GM12878 (cell line): ENCODE measurements at regions not wholly inside any gene's neighbourhood (a gene's known extent, or its start where the extent isn't known, plus 50 kb on each side); places are given as distances from the start of the nearest gene placed in this dataset.

Experiments used
- ATAC-seq: fragments of 200-7000 bp; cut with Tn5 transposase; 3 replicates; pipeline ENCODE4 v1.9.1; 2020; ENCODE audit warnings: mild to moderate bottlenecking, moderate library complexity
- BruUV-seq: library from RNA; stranded (reverse); fragments of 400-500 nt; replicated peaks from 2 replicates; lab custom pipeline; 2021; lab: Mats Ljungman, UMichigan
- CTCF ChIA-PET: fragments of 300-600 bp; sonication (Branson Sonifier 250); formaldehyde crosslinking; extraction: SDS; loops from one replicate; lab custom pipeline; 2021; ENCODE audit warnings: inconsistent platforms; lab: Yijun Ruan, JAX
- POLR2A ChIA-PET: fragments of 350-600 bp; formaldehyde crosslinking; extraction: SDS; loops from one replicate; lab custom pipeline; 2021; ENCODE audit warnings: inconsistent platforms; lab: Charles Lee
- RAD21 ChIA-PET: fragments of 300-600 bp; sonication (Branson Sonifier 250); formaldehyde crosslinking; loops from one replicate; lab custom pipeline; 2023; ENCODE audit warnings: antibody characterized with exemption; ENCODE audit not compliant: unreplicated experiment; lab: Charles Lee
- SMC1A ChIA-PET: fragments of 300-600 bp; sonication (Branson Sonifier 250); formaldehyde crosslinking; loops from one replicate; lab custom pipeline; 2023; ENCODE audit not compliant: unreplicated experiment, uncharacterized antibody; lab: Charles Lee
- DNase-seq: peaks from one replicate; pipeline ENCODE4 v3.0.0-alpha.2; 2011; ENCODE audit warnings: low read depth, low spot score
- FAIRE-seq: peaks from 3 replicates; lab custom pipeline; 2011; peaks lifted over from hg19 to GRCh38; lab: Jason Lieb, UNC
- H2AFZ ChIP-seq: 2 replicates; pipeline ENCODE4 v1.6.0; 2011; ENCODE audit warnings: low read depth, low read length, control low read depth; ENCODE audit not compliant: control insufficient read depth
- H3K27ac ChIP-seq: 2 replicates; pipeline ENCODE4 v1.5.1; 2011; ENCODE audit warnings: control low read depth; ENCODE audit not compliant: control insufficient read depth, insufficient read depth
- H3K27me3 ChIP-seq, 2 experiments: replicated peaks in 1 of 2; 2 replicates each; pipeline versions ENCODE4 v1.6.0 to v1.6.1; 2011; ENCODE audit warnings: low read length in 1 of 2; ENCODE audit not compliant: control insufficient read depth in 2 of 2, insufficient read depth in 2 of 2
- H3K36me3 ChIP-seq, 2 experiments: 2 replicates each; pipeline ENCODE4 v1.5.1; 2011; ENCODE audit warnings: low read length in 1 of 2; ENCODE audit not compliant: control insufficient read depth in 2 of 2, insufficient read depth in 2 of 2
- H3K4me1 ChIP-seq: 2 replicates; pipeline ENCODE4 v1.6.1; 2011; ENCODE audit warnings: mild to moderate bottlenecking, low read length, moderate library complexity, mixed read lengths; ENCODE audit not compliant: control insufficient read depth, insufficient read depth
- H3K4me2 ChIP-seq: 2 replicates; pipeline ENCODE4 v1.6.0; 2011; ENCODE audit warnings: control low read depth; ENCODE audit not compliant: control insufficient read depth, insufficient read depth
- H3K4me3 ChIP-seq: fragments of 200-600 bp; sonication (generic); 2 replicates; pipeline ENCODE4 v1.5.1; 2016
- H3K79me2 ChIP-seq: 2 replicates; pipeline ENCODE4 v1.6.0; 2011; ENCODE audit warnings: low read length; ENCODE audit not compliant: control insufficient read depth, insufficient read depth
- H3K9ac ChIP-seq: 2 replicates; pipeline ENCODE4 v1.8.0; 2011; ENCODE audit warnings: low read length, control low read depth, mixed read lengths; ENCODE audit not compliant: control insufficient read depth, insufficient read depth
- H3K9me3 ChIP-seq: replicated peaks from 3 replicates; pipeline ENCODE4 v1.5.1; 2011; ENCODE audit warnings: mild to moderate bottlenecking, low read length; ENCODE audit not compliant: control insufficient read depth, insufficient read depth
- H4K20me1 ChIP-seq: 2 replicates; pipeline ENCODE4 v1.6.0; 2011; ENCODE audit not compliant: control insufficient read depth, insufficient read depth
- ASH2L ChIP-seq: fragments of 300-600, 200-600 bp; sonication (generic); IDR thresholded peaks from 2 replicates; pipeline ENCODE4 v1.6.1; 2017; ENCODE audit warnings: low read depth, mild to moderate bottlenecking, borderline replicate concordance
- CBFB ChIP-seq: IDR thresholded peaks from 2 replicates; pipeline ENCODE4 v1.6.1; 2016; ENCODE audit warnings: antibody characterized with exemption, low read depth
- FOXM1 ChIP-seq: IDR thresholded peaks from 2 replicates; pipeline ENCODE4 v1.6.1; 2012; ENCODE audit warnings: low read depth, mild to moderate bottlenecking, inconsistent platforms, low read length, moderate library complexity
- HSF1 ChIP-seq: fragments of 150-350 bp; IDR thresholded peaks from 2 replicates; pipeline ENCODE4 v1.6.1; 2014; ENCODE audit warnings: mild to moderate bottlenecking, low read depth, low read length
- JUNB ChIP-seq: IDR thresholded peaks from 2 replicates; pipeline ENCODE4 v1.6.1; 2016; ENCODE audit warnings: antibody characterized with exemption, mild to moderate bottlenecking
- MAX ChIP-seq: IDR thresholded peaks from 2 replicates; pipeline ENCODE4 v1.6.1; 2012; ENCODE audit warnings: low read depth, low read length, improper control_type of control experiment
- MTA2 ChIP-seq: fragments of 450-650 bp; IDR thresholded peaks from 2 replicates; pipeline ENCODE4 v1.6.1; 2016; ENCODE audit warnings: low read depth, mild to moderate bottlenecking, moderate library complexity
- NFIC ChIP-seq: IDR thresholded peaks from 2 replicates; pipeline ENCODE4 v1.6.1; 2012; ENCODE audit warnings: low read depth, mild to moderate bottlenecking, inconsistent platforms, low read length, moderate library complexity
- RAD51 ChIP-seq: fragments of 450-650 bp; IDR thresholded peaks from 2 replicates; pipeline ENCODE4 v1.6.1; 2016; ENCODE audit warnings: moderate library complexity, mild to moderate bottlenecking, inconsistent platforms
- RFX5 ChIP-seq: IDR thresholded peaks from 2 replicates; pipeline ENCODE4 v1.6.1; 2011; ENCODE audit warnings: low read depth, low read length, improper control_type of control experiment
- SIN3A ChIP-seq: IDR thresholded peaks from 2 replicates; pipeline ENCODE4 v1.6.1; 2012; ENCODE audit warnings: low read depth, low read length, improper control_type of control experiment
- SMC3 ChIP-seq: IDR thresholded peaks from 2 replicates; pipeline ENCODE4 v1.6.1; 2011; ENCODE audit warnings: low read length, improper control_type of control experiment, borderline replicate concordance
- TCF7 ChIP-seq: IDR thresholded peaks from 2 replicates; pipeline ENCODE4 v1.6.1; 2014; ENCODE audit warnings: antibody characterized with exemption, borderline replicate concordance
- ZNF384 ChIP-seq: IDR thresholded peaks from 2 replicates; pipeline ENCODE4 v1.6.1; 2012; ENCODE audit warnings: low read depth, mild to moderate bottlenecking, low read length, improper control_type of control experiment, borderline replicate concordance
- ZNF687 ChIP-seq: fragments of 450-650 bp; IDR thresholded peaks from 2 replicates; pipeline ENCODE4 v1.6.1; 2017; ENCODE audit warnings: mild to moderate bottlenecking, moderate library complexity
- WGBS: methylation state at CpG from one replicate; pipeline ENCODE4 v1.1.6; 2016; ENCODE audit warnings: low lambda C conversion rate; ENCODE audit not compliant: insufficient replicate concordance, insufficient coverage; ENCODE audit errors: missing lambda C conversion rate; 5-methylcytosine and 5-hydroxymethylcytosine counted together
- in situ Hi-C: fragments of 300-500 bp; cut with MboI; formaldehyde crosslinking; loops from 9 replicates; pipeline ENCODE4 v1.14.3; 2018; ENCODE audit warnings: mixed read lengths
- intact Hi-C: fragments of 100-400 bp; cut with micrococcal nuclease; formaldehyde crosslinking; loops from one replicate; pipeline ENCODE4 v1.14.2; 2022; ENCODE audit not compliant: unreplicated experiment

- H3K36me3 ChIP-seq: no peaks in the 10 kb centered on the region
- H3K4me3 ChIP-seq: no peak overlapping the region
- ATAC-seq: no peak
- FAIRE-seq: no peak
- SMC1A ChIA-PET: interaction anchor here (1.2 kb wide), 1 partner anchor 9 kb away, joined by 3 read pairs; no protein-coding TSS in a partner anchor
- intact Hi-C loops: no loop called here
- H3K9me3 ChIP-seq: no peaks in the 10 kb centered on the region
- 43% methylated on average over 2 of the region's 2 CpGs for WGBS
- CTCF ChIA-PET: no interaction called here
- TF ChIP-seq RFX5: no peak
- TF ChIP-seq HSF1: no peak
- TF ChIP-seq TCF7: no peak
- TF ChIP-seq ZNF384: no peak
- no peak for TF ChIP-seq CBFB
- no peak for TF ChIP-seq MTA2
- no peak for TF ChIP-seq SMC3
- BruUV-seq: no TSS peak
- in situ Hi-C loops: no loop called here
- POLR2A ChIA-PET: no interaction called here
- RAD21 ChIA-PET: no interaction called here
- no peak overlapping the region for H3K27ac ChIP-seq
- H3K27me3 ChIP-seq: no peaks in the 10 kb centered on the region
- H3K9ac ChIP-seq: no peak overlapping the region
- H4K20me1 ChIP-seq: no peaks in the 10 kb centered on the region
- H3K4me1 ChIP-seq: no peaks in the 10 kb centered on the region
- no peak overlapping the region for H3K4me2 ChIP-seq
- H2AFZ ChIP-seq: no peak overlapping the region
- no peaks in the 10 kb centered on the region for H3K79me2 ChIP-seq
- no peak for DNase-seq
These were observed 604.3 kb upstream of the API5 start for GRCh38 chr11:42707541-42707940.

- H3K4me3 ChIP-seq: no peak overlapping the region
- H4K20me1 ChIP-seq: no peaks in the 10 kb centered on the region
- CTCF ChIA-PET: no interaction called here
- no peaks in the 10 kb centered on the region for H3K79me2 ChIP-seq
- in situ Hi-C loops (no loop called here), intact Hi-C loops (no loop called here)
- FAIRE-seq (no peak), DNase-seq (no peak), ATAC-seq (no peak)
- H3K36me3 ChIP-seq: no peaks in the 10 kb centered on the region
- H3K27ac ChIP-seq: no peak overlapping the region
- POLR2A ChIA-PET: no interaction called here
- no peaks in the 10 kb centered on the region for H3K9me3 ChIP-seq
- BruUV-seq: no TSS peak
- H2AFZ ChIP-seq: no peak overlapping the region
- SMC1A ChIA-PET: no interaction called here
- H3K27me3 ChIP-seq: no peaks in the 10 kb centered on the region
- no peak overlapping the region for H3K9ac ChIP-seq
- H3K4me2 ChIP-seq: no peak overlapping the region
- RAD21 ChIA-PET: no interaction called here
- H3K4me1 ChIP-seq: no peaks in the 10 kb centered on the region
- 54% methylated on average over 1 of the region's 1 CpG for WGBS
- no peak for TF ChIP-seq SIN3A
- no peak for TF ChIP-seq ASH2L
- no peak for TF ChIP-seq RAD51
- no peak for TF ChIP-seq FOXM1
- TF ChIP-seq JUNB: no peak
- no peak for TF ChIP-seq ZNF687
- no peak for TF ChIP-seq RFX5
- no peak for TF ChIP-seq MAX
- no peak for TF ChIP-seq NFIC
These were observed 602.6 kb upstream of the API5 start for GRCh38 chr11:42709216-42709615.
